ENCODE measurements at regions not wholly inside any gene's neighbourhood (a gene's known extent, or its start where the extent isn't known, plus 50 kb on each side); places are given as distances from the start of the nearest gene placed in this dataset.
"Not testable (repeated sequence)": the region's sequence is repeated elsewhere in the genome, so short reads cannot be mapped to it uniquely, and the experiment has no call there.

DNA sequence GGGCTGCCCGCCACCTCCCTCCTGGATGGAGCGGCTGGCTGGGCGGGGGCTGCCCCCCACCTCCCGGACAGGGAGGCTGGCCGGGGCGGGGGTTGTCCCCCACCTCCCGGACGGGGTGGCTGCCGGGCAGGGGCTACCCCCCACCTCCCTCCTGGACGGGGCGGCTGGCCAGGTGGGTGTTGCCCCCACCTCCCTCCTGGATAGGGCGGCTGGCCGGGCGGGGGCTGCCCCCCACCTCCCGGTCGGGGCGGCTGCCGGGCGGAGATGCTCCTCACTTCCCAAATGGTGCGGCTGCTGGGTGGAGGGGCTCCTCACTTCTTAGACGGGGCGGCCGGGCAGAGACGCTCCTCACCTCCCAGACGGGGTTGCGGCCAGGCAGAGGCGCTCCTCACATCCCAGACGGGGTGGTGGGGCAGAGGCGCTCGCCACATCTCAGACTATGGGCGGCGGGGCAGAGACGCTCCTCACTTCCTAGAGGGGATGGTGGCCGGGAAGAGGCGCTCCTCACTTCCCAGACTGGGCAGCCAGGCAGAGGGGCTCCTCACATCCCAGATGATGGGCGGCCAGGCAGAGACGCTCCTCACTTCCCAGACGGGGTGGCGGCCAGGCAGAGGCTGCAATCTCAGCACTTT is 153.9 kb upstream of the OR4C13 start:
- TF ChIP-seq, protein P1, sequence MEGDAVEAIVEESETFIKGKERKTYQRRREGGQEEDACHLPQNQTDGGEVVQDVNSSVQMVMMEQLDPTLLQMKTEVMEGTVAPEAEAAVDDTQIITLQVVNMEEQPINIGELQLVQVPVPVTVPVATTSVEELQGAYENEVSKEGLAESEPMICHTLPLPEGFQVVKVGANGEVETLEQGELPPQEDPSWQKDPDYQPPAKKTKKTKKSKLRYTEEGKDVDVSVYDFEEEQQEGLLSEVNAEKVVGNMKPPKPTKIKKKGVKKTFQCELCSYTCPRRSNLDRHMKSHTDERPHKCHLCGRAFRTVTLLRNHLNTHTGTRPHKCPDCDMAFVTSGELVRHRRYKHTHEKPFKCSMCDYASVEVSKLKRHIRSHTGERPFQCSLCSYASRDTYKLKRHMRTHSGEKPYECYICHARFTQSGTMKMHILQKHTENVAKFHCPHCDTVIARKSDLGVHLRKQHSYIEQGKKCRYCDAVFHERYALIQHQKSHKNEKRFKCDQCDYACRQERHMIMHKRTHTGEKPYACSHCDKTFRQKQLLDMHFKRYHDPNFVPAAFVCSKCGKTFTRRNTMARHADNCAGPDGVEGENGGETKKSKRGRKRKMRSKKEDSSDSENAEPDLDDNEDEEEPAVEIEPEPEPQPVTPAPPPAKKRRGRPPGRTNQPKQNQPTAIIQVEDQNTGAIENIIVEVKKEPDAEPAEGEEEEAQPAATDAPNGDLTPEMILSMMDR (conservative IDR thresholded peaks at IDR 0.05; ENCODE audit: low read length): not testable (repeated sequence)
- not testable (repeated sequence) for TF ChIP-seq EZH2phosphoT487 (IDR thresholded peaks at IDR 0.05; ENCODE audit: borderline replicate concordance)

Measured in Loucy (cell line).